ENCODE measurements at regions not wholly inside any gene's neighbourhood (a gene's known extent, or its start where the extent isn't known, plus 50 kb on each side); places are given as distances from the start of the nearest gene placed in this dataset.
"Not testable (repeated sequence)": the region's sequence is repeated elsewhere in the genome, so short reads cannot be mapped to it uniquely, and the experiment has no call there.

- no peak for DNase-seq
Observed at GRCh38 chr2:150693556-150693955, 206.1 kb upstream of the RND3 start.

- no peak for DNase-seq
Observed at GRCh38 chr2:150690870-150691269, 203.4 kb upstream of the RND3 start.

- no peak for DNase-seq
Observed at GRCh38 chr2:150690261-150690660, 202.8 kb upstream of the RND3 start.

GRCh38 chr2:150689590-150689989 lies 202.1 kb upstream of the RND3 start:
- DNase-seq = no peak

- no peak for DNase-seq
Observed at GRCh38 chr2:150688016-150688415, 200.5 kb upstream of the RND3 start.

- no peak for DNase-seq
Observed at GRCh38 chr2:150686391-150686790, 198.9 kb upstream of the RND3 start.

- DNase-seq = no peak
Observed at GRCh38 chr2:150681120-150681804, 193.8 kb upstream of the RND3 start.

- DNase-seq = no peak
Observed at GRCh38 chr2:150679456-150680120, 192.1 kb upstream of the RND3 start.

- no peak for DNase-seq
Observed at GRCh38 chr2:150677551-150677950, 190.1 kb upstream of the RND3 start.

GRCh38 chr2:150676747-150677383 lies 189.4 kb upstream of the RND3 start:
- no peak for DNase-seq

GRCh38 chr2:150675807-150676206 lies 188.3 kb upstream of the RND3 start:
- no peak for DNase-seq

- no peak for DNase-seq
Observed at GRCh38 chr2:150674283-150674682, 186.8 kb upstream of the RND3 start.

GRCh38 chr2:150672311-150672710 lies 184.8 kb upstream of the RND3 start:
- no peak for DNase-seq

- no peak for DNase-seq
Observed at GRCh38 chr2:150669492-150669891, 182.0 kb upstream of the RND3 start.

GRCh38 chr2:150667039-150667438 lies 179.6 kb upstream of the RND3 start:
- DNase-seq = not testable (repeated sequence)

- no peak for DNase-seq
Observed at GRCh38 chr2:150663143-150663542, 175.7 kb upstream of the RND3 start.

GRCh38 chr2:150656002-150656401 lies 168.5 kb upstream of the RND3 start:
- DNase-seq = no peak

- no peak for DNase-seq
Observed at GRCh38 chr2:150653351-150653750, 165.9 kb upstream of the RND3 start.

- no peak for DNase-seq
Observed at GRCh38 chr2:150647943-150648342, 160.5 kb upstream of the RND3 start.

- no peak for DNase-seq
Observed at GRCh38 chr2:150646746-150647145, 159.3 kb upstream of the RND3 start.

- no peak for DNase-seq
Observed at GRCh38 chr2:150644298-150645067, 157.0 kb upstream of the RND3 start.

GRCh38 chr2:150643114-150643725 lies 155.8 kb upstream of the RND3 start:
- DNase-seq = no peak

- DNase-seq = no peak
Observed at GRCh38 chr2:150640039-150640438, 152.6 kb upstream of the RND3 start.

Data from 8988T (cell line).